ENCODE measurements at regions not wholly inside any gene's neighbourhood (a gene's known extent, or its start where the extent isn't known, plus 50 kb on each side); places are given as distances from the start of the nearest gene placed in this dataset.

- no peaks in the 10 kb centered on the region for H3K9me3 ChIP-seq (ENCODE audit: control extremely low read depth in 1 of 3, control insufficient read depth in 2 of 3, insufficient read depth in 1 of 3, low read length in 2 of 3)
- peaks cover 0 to 5% (median 1%) of the 10 kb centered on the region in 4 experiments for H3K27me3 ChIP-seq (replicated peaks in 1 of 4; ENCODE audit: control extremely low read depth in 1 of 4, control insufficient read depth in 3 of 4, insufficient read depth in 4 of 4, low read length in 3 of 4)
- Mint-ChIP-seq H3K27ac (no peak overlapping the region), H3K4me3 (no peak overlapping the region), H3K27me3 (peaks cover 22% of the 10 kb centered on the region), H3K9me3 (ENCODE audit: insufficient read depth) (no peaks in the 10 kb centered on the region), H3K4me1 (no peaks in the 10 kb centered on the region)
- intact Hi-C loops (cut with micrococcal nuclease), result no loop called here
- no peaks in the 10 kb centered on the region for H3K36me3 ChIP-seq (replicated peaks in 1 of 2; ENCODE audit: control extremely low read depth in 1 of 2, control insufficient read depth in 1 of 2, extremely low read depth in 1 of 2, insufficient read depth in 2 of 2, low read length in 1 of 2)
- no peaks in the 10 kb centered on the region for H3K4me1 ChIP-seq (ENCODE audit: control insufficient read depth in 2 of 2, insufficient read depth in 2 of 2, low read length in 2 of 2)
- ChIA-PET POLR2A (no interaction called here), CTCF (no interaction called here)
- H3K9ac ChIP-seq (ENCODE audit: low read length), result no peak overlapping the region
- no peak overlapping the region for H3K4me3 ChIP-seq (ENCODE audit: control extremely low read depth in 1 of 5, extremely low read depth in 1 of 5, insufficient read depth in 1 of 5, low read depth in 2 of 5, low read length in 4 of 5)
- no peak overlapping the region for H3K4me2 ChIP-seq (replicated peaks; ENCODE audit: low read depth, low read length, poor library complexity, severe bottlenecking)
- WGBS (ENCODE audit: insufficient coverage), result 100% methylated on average over 2 of the region's 3 CpGs
- ATAC-seq (ENCODE audit: low read depth), result no peak
- no peak overlapping the region for H2AFZ ChIP-seq (ENCODE audit: insufficient read depth, low read depth, low read length, poor library complexity, severe bottlenecking)
- H3K79me2 ChIP-seq (ENCODE audit: control insufficient read depth, insufficient read depth, low read length), result no peaks in the 10 kb centered on the region
- no peak for DNase-seq
- H3K27ac ChIP-seq (ENCODE audit: low read length in 2 of 2), result no peak overlapping the region
- TF ChIP-seq CTCF (IDR thresholded peaks at IDR 0.05) (no peak), EZH2 (IDR thresholded peaks at IDR 0.05; ENCODE audit: borderline replicate concordance, insufficient read depth, low read depth, low read length, poor library complexity, severe bottlenecking) (no peak)
- H4K20me1 ChIP-seq (ENCODE audit: control insufficient read depth, insufficient read depth, low read length, poor library complexity, severe bottlenecking), result no peaks in the 10 kb centered on the region
These were observed 279.1 kb downstream of the FAM43A start for GRCh38 chr3:194964809-194965208.

GRCh38 chr3:194967151-194968117, 281.8 kb downstream of the FAM43A start:
- intact Hi-C loops (cut with micrococcal nuclease), result no loop called here
- DNase-seq (no peak), ATAC-seq (ENCODE audit: low read depth) (no peak)
- no peak overlapping the region for H3K4me2 ChIP-seq (replicated peaks; ENCODE audit: low read depth, low read length, poor library complexity, severe bottlenecking)
- TF ChIP-seq EZH2 (IDR thresholded peaks at IDR 0.05; ENCODE audit: borderline replicate concordance, insufficient read depth, low read depth, low read length, poor library complexity, severe bottlenecking) (no peak), CTCF (IDR thresholded peaks at IDR 0.05) (no peak)
- no peak overlapping the region for H3K4me3 ChIP-seq (ENCODE audit: control extremely low read depth in 1 of 5, extremely low read depth in 1 of 5, insufficient read depth in 1 of 5, low read depth in 2 of 5, low read length in 4 of 5)
- ChIA-PET POLR2A (no interaction called here), CTCF (no interaction called here)
- no peak overlapping the region for H3K27ac ChIP-seq (ENCODE audit: low read length in 2 of 2)
- peaks cover 13% of the 10 kb centered on the region for H3K27me3 Mint-ChIP-seq
- H3K27me3 ChIP-seq (replicated peaks in 1 of 4; ENCODE audit: control extremely low read depth in 1 of 4, control insufficient read depth in 3 of 4, insufficient read depth in 4 of 4, low read length in 3 of 4), result peaks cover 0 to 5% (median 1%) of the 10 kb centered on the region in 4 experiments
- no peaks in the 10 kb centered on the region for H3K4me1 Mint-ChIP-seq
- H3K36me3 ChIP-seq (replicated peaks in 1 of 2; ENCODE audit: control extremely low read depth in 1 of 2, control insufficient read depth in 1 of 2, extremely low read depth in 1 of 2, insufficient read depth in 2 of 2, low read length in 1 of 2), result no peaks in the 10 kb centered on the region
- no peak overlapping the region for H3K9ac ChIP-seq (ENCODE audit: low read length)
- H3K4me3 Mint-ChIP-seq, result no peak overlapping the region
- H3K9me3 ChIP-seq (ENCODE audit: control extremely low read depth in 1 of 3, control insufficient read depth in 2 of 3, insufficient read depth in 1 of 3, low read length in 2 of 3), result peaks cover 0 to 1% (median 0%) of the 10 kb centered on the region in 3 donors
- H3K79me2 ChIP-seq (ENCODE audit: control insufficient read depth, insufficient read depth, low read length), result no peaks in the 10 kb centered on the region
- no peak overlapping the region for H3K27ac Mint-ChIP-seq
- whole genome bisulfite sequencing (ENCODE audit: insufficient coverage), result 80% methylated on average over 17 of the region's 17 CpGs
- no peak overlapping the region for H2AFZ ChIP-seq (ENCODE audit: insufficient read depth, low read depth, low read length, poor library complexity, severe bottlenecking)
- H3K4me1 ChIP-seq (ENCODE audit: control insufficient read depth in 2 of 2, insufficient read depth in 2 of 2, low read length in 2 of 2), result no peaks in the 10 kb centered on the region
- peaks cover 5% of the 10 kb centered on the region for H3K9me3 Mint-ChIP-seq (ENCODE audit: insufficient read depth)
- H4K20me1 ChIP-seq (ENCODE audit: control insufficient read depth, insufficient read depth, low read length, poor library complexity, severe bottlenecking), result no peaks in the 10 kb centered on the region

Measured in B cell (primary cell).